Upper lobe of left lung (tissue), 6 donors: ENCODE measurements at regions not wholly inside any gene's neighbourhood (a gene's known extent, or its start where the extent isn't known, plus 50 kb on each side); places are given as distances from the start of the nearest gene placed in this dataset.

Source experiments
- ATAC-seq, 2 donors: fragments of 200-7000 bp; cut with Tn5 transposase; one replicate each; pipeline ENCODE4 v1.9.1; 2022; ENCODE audit warnings: mild to moderate bottlenecking in 2 of 2, moderate library complexity in 2 of 2; ENCODE audit not compliant: low FRiP score in 2 of 2
- DNase-seq, 2 donors: peaks; one replicate each; pipeline ENCODE4 v3.0.0-alpha.2; 2019 to 2020
- H3K27ac ChIP-seq, 4 donors: fragments of 200-600 bp; sonication (generic); one replicate each; pipeline ENCODE4 v1.5.1; 2016 to 2019
- H3K27me3 ChIP-seq, 4 donors: fragments of 200-600 bp; sonication (generic); one replicate each; pipeline ENCODE4 v1.5.1; 2017 to 2019
- H3K36me3 ChIP-seq, 4 donors: fragments of 200-600 bp; sonication (generic); one replicate each; pipeline ENCODE4 v1.5.1; 2016 to 2019
- H3K4me1 ChIP-seq, 4 donors: fragments of 200-600 bp; sonication (generic); one replicate each; pipeline ENCODE4 v1.5.1; 2018 to 2019
- H3K4me3 ChIP-seq, 4 donors: fragments of 200-600 bp; sonication (generic); one replicate each; pipeline ENCODE4 v1.5.1; 2017 to 2019; ENCODE audit warnings: mild to moderate bottlenecking in 2 of 4, moderate library complexity in 1 of 4
- H3K9me3 ChIP-seq, 4 donors: fragments of 200-600 bp; sonication (generic); one replicate each; pipeline ENCODE4 v1.5.1; 2018 to 2019
- CTCF ChIP-seq, 6 experiments: fragments of 450-650 bp in 4 of 6; fragments of 200-600 bp in 2 of 6; sonication (generic) in 2 of 6; IDR thresholded peaks; one replicate each; pipeline ENCODE4 v1.5.1; 2016 to 2019; ENCODE audit warnings: antibody characterized with exemption in 6 of 6
- EP300 ChIP-seq, 4 donors: sonication (generic); formaldehyde crosslinking; IDR thresholded peaks; one replicate each; pipeline ENCODE4 v1.5.1; 2017; ENCODE audit warnings: antibody characterized with exemption in 4 of 4, control low read depth in 2 of 4
- POLR2A ChIP-seq, 4 donors: fragments of 450-650 bp; IDR thresholded peaks; one replicate each; pipeline ENCODE4 v1.5.1; 2016 to 2017; ENCODE audit warnings: antibody characterized with exemption in 4 of 4, mild to moderate bottlenecking in 2 of 4
- POLR2AphosphoS5 ChIP-seq, 2 donors: sonication (generic); formaldehyde crosslinking; IDR thresholded peaks; one replicate each; pipeline ENCODE4 v1.5.1; 2017; ENCODE audit warnings: antibody characterized with exemption in 2 of 2
- WGBS, 2 donors: methylation state at CpG; one replicate each; pipeline ENCODE4 v1.1.5; 2017 to 2018; 5-methylcytosine and 5-hydroxymethylcytosine counted together
- donor health status: DM: no; HTN: no; CAD: no; lungs with moderate emphysema.
- donor health status: DM: no; HTN: yes; CAD: no; lungs with severe emphysema.

DNA sequence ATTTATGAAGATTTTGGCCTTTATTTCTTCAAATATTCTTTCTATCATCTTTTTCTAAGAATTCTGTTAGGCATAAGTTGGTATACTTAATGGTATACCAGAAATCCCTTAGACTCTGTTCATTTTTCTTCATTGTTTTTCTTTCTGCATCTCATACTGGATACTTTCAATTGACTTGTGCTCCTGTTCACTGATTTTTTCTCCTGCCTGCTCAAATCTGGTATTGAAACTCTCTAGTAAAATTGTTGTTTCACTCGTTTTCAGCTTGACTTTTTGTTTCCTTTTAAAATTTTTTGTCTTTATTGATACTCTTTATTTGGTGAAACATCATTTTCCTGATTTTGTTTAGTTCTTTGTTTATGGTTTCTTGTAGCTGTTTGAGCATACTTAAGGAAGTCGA lies 243.2 kb downstream of the TRIB2 start:
- 71 to 82% methylated on average over 2 of the region's 2 CpGs for WGBS, 2 donors
- no peak for TF ChIP-seq POLR2A (IDR thresholded peaks at IDR 0.05)
- H3K27me3 ChIP-seq, result no peaks in the 10 kb centered on the region

DNA sequence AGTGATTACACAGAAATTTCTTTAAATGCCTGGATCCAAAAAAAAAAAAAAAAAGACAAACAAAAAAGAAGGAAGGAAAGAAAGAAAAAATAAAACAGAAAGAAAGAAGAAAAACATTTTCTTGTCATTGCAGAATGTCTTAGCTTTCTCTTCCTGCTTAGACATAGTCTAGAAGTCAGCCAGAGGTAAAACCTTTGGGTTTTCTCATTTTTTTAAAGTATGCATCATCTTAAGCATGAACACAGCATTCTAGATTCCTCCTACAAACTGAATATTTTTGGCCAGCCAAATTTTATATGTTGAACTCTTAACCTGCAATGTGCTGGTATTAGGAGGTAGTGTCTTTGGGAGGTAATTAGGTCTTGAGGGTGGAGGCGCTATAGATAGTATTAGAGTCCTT lies 243.9 kb downstream of the TRIB2 start:
- H3K9me3 ChIP-seq, result no peaks in the 10 kb centered on the region
- H3K4me1 ChIP-seq, result peaks cover 0 to 9% (median 4%) of the 10 kb centered on the region in 4 donors
- no peak overlapping the region for H3K27ac ChIP-seq
- no peak for ATAC-seq
- no peaks in the 10 kb centered on the region for H3K36me3 ChIP-seq
- no peak for DNase-seq
- no peak overlapping the region for H3K4me3 ChIP-seq
- no peaks in the 10 kb centered on the region for H3K27me3 ChIP-seq
- TF ChIP-seq CTCF (IDR thresholded peaks at IDR 0.05) (no peak), POLR2AphosphoS5 (IDR thresholded peaks at IDR 0.05) (no peak), EP300 (IDR thresholded peaks at IDR 0.05) (no peak), POLR2A (IDR thresholded peaks at IDR 0.05) (no peak)
- WGBS, 2 donors, result 92 to 95% methylated on average over 1 of the region's 1 CpG

More for the DNA sequence above, 243.2 kb downstream of the TRIB2 start:
- Histone ChIP-seq H3K4me1 (peaks cover 0 to 2% (median under 1%) of the 10 kb centered on the region in 4 donors), H3K27ac (no peak overlapping the region), H3K9me3 (no peaks in the 10 kb centered on the region), H3K4me3 (no peak overlapping the region), H3K36me3 (no peaks in the 10 kb centered on the region)
- no peak for ATAC-seq
- DNase-seq, result no peak

DNA sequence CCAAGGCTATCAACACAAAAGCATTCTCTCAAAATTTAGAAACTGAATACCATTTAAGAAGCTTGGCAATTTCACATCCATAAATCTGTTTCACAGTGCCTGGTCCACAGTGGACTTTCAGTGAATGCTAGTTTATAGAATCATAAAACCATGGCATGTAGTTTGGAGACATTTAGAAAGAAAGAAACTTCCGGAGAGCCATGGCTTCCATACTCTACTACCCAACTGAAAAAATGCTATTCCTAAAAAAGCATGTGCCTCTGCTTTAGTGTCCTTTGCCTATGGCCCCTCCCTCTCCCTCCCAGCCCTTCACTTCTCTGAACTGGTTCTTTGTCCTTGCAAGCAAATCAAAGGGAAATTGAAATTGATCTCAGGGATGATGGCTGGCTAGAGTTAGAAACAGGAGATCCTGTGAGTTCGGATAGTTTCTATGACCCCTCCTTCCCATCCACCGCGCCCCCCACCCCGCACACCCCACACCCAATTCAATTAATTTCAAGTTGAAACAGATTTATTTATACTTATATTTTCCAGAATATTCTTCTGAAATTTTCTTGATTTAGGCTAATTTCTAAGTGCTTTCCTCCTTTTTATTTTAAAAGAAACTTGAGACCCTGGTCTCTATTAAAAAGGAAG lies 248.3 kb downstream of the TRIB2 start:
- Histone ChIP-seq H3K9me3 (no peaks in the 10 kb centered on the region), H3K4me3 (no peak overlapping the region), H3K4me1 (peaks cover 0 to 14% (median 9%) of the 10 kb centered on the region in 4 donors), H3K27ac (peak overlapping the region in 1 of 4 donors; percentile 8), H3K27me3 (no peaks in the 10 kb centered on the region), H3K36me3 (no peaks in the 10 kb centered on the region)
- TF ChIP-seq POLR2AphosphoS5 (IDR thresholded peaks at IDR 0.05), result no peak
- no peak for TF ChIP-seq CTCF (IDR thresholded peaks at IDR 0.05)
- no peak for TF ChIP-seq POLR2A (IDR thresholded peaks at IDR 0.05)
- no peak for TF ChIP-seq EP300 (IDR thresholded peaks at IDR 0.05)
- no peak for ATAC-seq
- DNase-seq, result peak in 1 of 2 donors; percentile 10
- whole genome bisulfite sequencing, 2 donors, result 78 to 91% methylated on average over 5 of the region's 5 CpGs

- peak in 1 of 4 donors; percentile 16 for TF ChIP-seq EP300 (IDR thresholded peaks at IDR 0.05)
- TF ChIP-seq CTCF (IDR thresholded peaks at IDR 0.05), result no peak
- no peak for TF ChIP-seq POLR2AphosphoS5 (IDR thresholded peaks at IDR 0.05)
- no peak for TF ChIP-seq POLR2A (IDR thresholded peaks at IDR 0.05)
- Histone ChIP-seq H3K36me3 (no peaks in the 10 kb centered on the region), H3K4me3 (no peak overlapping the region), H3K9me3 (no peaks in the 10 kb centered on the region), H3K27me3 (no peaks in the 10 kb centered on the region), H3K4me1 (peaks cover 0 to 14% (median 9%) of the 10 kb centered on the region in 4 donors), H3K27ac (peak overlapping the region in 1 of 4 donors; percentile 8)
- DNase-seq (no peak), ATAC-seq (peak in 1 of 2 donors; percentile 68)
These were observed 249.0 kb downstream of the TRIB2 start for GRCh38 chr2:12965540-12966269.

- H3K9me3 ChIP-seq, result no peaks in the 10 kb centered on the region
- H3K27me3 ChIP-seq, result no peaks in the 10 kb centered on the region
- peaks cover 0 to 14% (median 9%) of the 10 kb centered on the region in 4 donors for H3K4me1 ChIP-seq
- H3K27ac ChIP-seq, result no peak overlapping the region
- 86 to 95% methylated on average over 1 of the region's 1 CpG for WGBS, 2 donors
- TF ChIP-seq POLR2AphosphoS5 (IDR thresholded peaks at IDR 0.05), result no peak
- TF ChIP-seq EP300 (IDR thresholded peaks at IDR 0.05), result no peak
- TF ChIP-seq CTCF (IDR thresholded peaks at IDR 0.05), result no peak
- TF ChIP-seq POLR2A (IDR thresholded peaks at IDR 0.05), result no peak
- H3K36me3 ChIP-seq, result no peaks in the 10 kb centered on the region
- ATAC-seq (no peak), DNase-seq (no peak)
- no peak overlapping the region for H3K4me3 ChIP-seq
These were observed 251.1 kb downstream of the TRIB2 start for GRCh38 chr2:12967804-12968203.
